ENCODE measurements at regions not wholly inside any gene's neighbourhood (a gene's known extent, or its start where the extent isn't known, plus 50 kb on each side); places are given as distances from the start of the nearest gene placed in this dataset.

- no peak for TF ChIP-seq CTCF (IDR thresholded peaks at IDR 0.05; ENCODE audit: control extremely low read depth, extremely low read depth, low read depth, missing control alignments)
- no peak for DNase-seq (ENCODE audit: extremely low spot score)
- POLR2A ChIA-PET, result no interaction called here
- CTCF ChIA-PET, result no interaction called here
These were observed 107.9 kb upstream of the ZP4 start for GRCh38 chr1:237998581-237998980.

GRCh38 chr1:237983496-237983895 lies 92.8 kb upstream of the ZP4 start:
- CTCF ChIA-PET, result interaction anchor here (0.6 kb wide), 1 partner anchor 109 kb away, joined by 3 read pairs; no protein-coding TSS in a partner anchor
- POLR2A ChIA-PET, result no interaction called here

GRCh38 chr1:237981223-237981622 lies 90.5 kb upstream of the ZP4 start:
- TF ChIP-seq CTCF (IDR thresholded peaks at IDR 0.05; ENCODE audit: control extremely low read depth, extremely low read depth, low read depth, missing control alignments), result no peak
- DNase-seq (ENCODE audit: extremely low spot score), result no peak
- ChIA-PET CTCF (no interaction called here), POLR2A (no interaction called here)

More at GRCh38 chr1:237983496-237983895, 92.8 kb upstream of the ZP4 start:
- TF ChIP-seq CTCF (IDR thresholded peaks at IDR 0.05; ENCODE audit: control extremely low read depth, extremely low read depth, low read depth, missing control alignments), result no peak
- no peak for DNase-seq (ENCODE audit: extremely low spot score)

GRCh38 chr1:237976331-237976730 lies 85.6 kb upstream of the ZP4 start:
- POLR2A ChIA-PET, result no interaction called here

GRCh38 chr1:237975903-237976302 lies 85.2 kb upstream of the ZP4 start:
- no peak for DNase-seq (ENCODE audit: extremely low spot score)
- POLR2A ChIA-PET, result no interaction called here
- CTCF ChIA-PET, result interaction anchor here (1.2 kb wide), 1 partner anchor 9 kb away, joined by 3 read pairs; no protein-coding TSS in a partner anchor
- TF ChIP-seq CTCF (IDR thresholded peaks at IDR 0.05; ENCODE audit: control extremely low read depth, extremely low read depth, low read depth, missing control alignments), result no peak

More at GRCh38 chr1:237976331-237976730, 85.6 kb upstream of the ZP4 start:
- CTCF ChIA-PET, result interaction anchor here (1.2 kb wide), 1 partner anchor 10 kb away, joined by 3 read pairs; no protein-coding TSS in a partner anchor
- no peak for DNase-seq (ENCODE audit: extremely low spot score)
- no peak for TF ChIP-seq CTCF (IDR thresholded peaks at IDR 0.05; ENCODE audit: control extremely low read depth, extremely low read depth, low read depth, missing control alignments)

- no peak for DNase-seq (ENCODE audit: extremely low spot score)
- ChIA-PET CTCF (no interaction called here), POLR2A (no interaction called here)
- no peak for TF ChIP-seq CTCF (IDR thresholded peaks at IDR 0.05; ENCODE audit: control extremely low read depth, extremely low read depth, low read depth, missing control alignments)
These were observed 84.7 kb upstream of the ZP4 start for GRCh38 chr1:237975376-237975775.

GRCh38 chr1:237972186-237972585 lies 81.5 kb upstream of the ZP4 start:
- no peak for TF ChIP-seq CTCF (IDR thresholded peaks at IDR 0.05; ENCODE audit: control extremely low read depth, extremely low read depth, low read depth, missing control alignments)
- DNase-seq (ENCODE audit: extremely low spot score), result no peak
- POLR2A ChIA-PET, result no interaction called here
- CTCF ChIA-PET, result interaction anchor here (1.3 kb wide), 1 partner anchor 15 kb away, joined by 3 read pairs; no protein-coding TSS in a partner anchor
